ENCODE measurements at regions not wholly inside any gene's neighbourhood (a gene's known extent, or its start where the extent isn't known, plus 50 kb on each side); places are given as distances from the start of the nearest gene placed in this dataset.

DNA sequence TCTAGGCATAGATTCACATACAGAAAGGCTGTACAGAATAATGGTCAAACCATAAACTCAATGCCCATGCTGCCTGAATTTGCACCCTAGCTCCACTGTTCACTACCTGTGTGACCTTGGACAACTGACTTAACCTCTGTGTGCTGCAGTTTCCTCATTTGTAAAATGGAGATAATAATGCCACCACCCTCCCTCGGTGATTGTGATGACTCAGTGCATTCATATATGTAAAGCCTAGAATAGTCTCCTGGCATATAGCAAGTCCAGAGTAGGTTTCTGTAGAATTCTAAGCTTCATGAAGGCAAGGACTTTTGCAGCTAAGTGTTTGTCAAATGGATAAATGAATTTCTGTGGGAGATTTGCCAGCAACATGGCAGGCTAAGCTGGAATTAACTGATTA, 297.8 kb upstream of the NR4A3 start:
- no peaks in the 10 kb centered on the region for H3K79me2 ChIP-seq (ENCODE audit: insufficient read depth)
- no peaks in the 10 kb centered on the region for H3K36me3 ChIP-seq (replicated peaks in 1 of 2; ENCODE audit: control insufficient read depth in 1 of 2, insufficient read depth in 2 of 2, low read length in 1 of 2)
- ChIA-PET POLR2A (interaction anchor here (1.1 kb wide), 1 partner anchor 34 kb away, joined by 3 read pairs; no protein-coding TSS in a partner anchor), CTCF (no interaction called here)
- peaks cover 7% of the 10 kb centered on the region; the same call in 1 of the 2 replicates for H3K9me3 ChIP-seq
- H3K9me2 ChIP-seq, result no peaks in the 10 kb centered on the region
- 87% methylated on average over 1 of the region's 1 CpG for WGBS (ENCODE audit: low lambda C conversion rate)
- H3K4me3 ChIP-seq (ENCODE audit: low read depth in 2 of 2, low read length in 1 of 2), result no peak overlapping the region
- no peaks in the 10 kb centered on the region for H3F3A ChIP-seq (replicated peaks; ENCODE audit: insufficient read depth)
- H3K27me3 ChIP-seq (ENCODE audit: insufficient read depth), result no peaks in the 10 kb centered on the region
- H3K4me1 ChIP-seq (ENCODE audit: control insufficient read depth in 1 of 2, insufficient read depth in 2 of 2, low read depth in 1 of 2, low read length in 1 of 2), result no peaks in the 10 kb centered on the region
- H3K4me2 ChIP-seq, result no peak overlapping the region
- no peak overlapping the region for H2AFZ ChIP-seq (ENCODE audit: low read depth)
- no peaks in the 10 kb centered on the region for H4K20me1 ChIP-seq (ENCODE audit: insufficient read depth)
- DNase-seq, result no peak
- TF ChIP-seq FOXM1 (IDR thresholded peaks at IDR 0.05; ENCODE audit: low read depth) (no peak), NFIC (IDR thresholded peaks at IDR 0.05; ENCODE audit: borderline replicate concordance) (no peak), MXI1 (IDR thresholded peaks at IDR 0.05; ENCODE audit: low read depth, low read length) (no peak), TAF1 (IDR thresholded peaks at IDR 0.05; ENCODE audit: borderline replicate concordance, low read depth, low read length) (no peak), TCF12 (IDR thresholded peaks at IDR 0.05) (no peak), GABPA (IDR thresholded peaks at IDR 0.05; ENCODE audit: low read depth) (no peak), FOXJ3 (CRISPR knock-in tag; IDR thresholded peaks at IDR 0.05) (no peak)
- TF ChIP-seq, protein P1, sequence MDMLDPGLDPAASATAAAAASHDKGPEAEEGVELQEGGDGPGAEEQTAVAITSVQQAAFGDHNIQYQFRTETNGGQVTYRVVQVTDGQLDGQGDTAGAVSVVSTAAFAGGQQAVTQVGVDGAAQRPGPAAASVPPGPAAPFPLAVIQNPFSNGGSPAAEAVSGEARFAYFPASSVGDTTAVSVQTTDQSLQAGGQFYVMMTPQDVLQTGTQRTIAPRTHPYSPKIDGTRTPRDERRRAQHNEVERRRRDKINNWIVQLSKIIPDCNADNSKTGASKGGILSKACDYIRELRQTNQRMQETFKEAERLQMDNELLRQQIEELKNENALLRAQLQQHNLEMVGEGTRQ (IDR thresholded peaks at IDR 0.05; ENCODE audit: borderline replicate concordance, low read depth, low read length), result no peak
- TF ChIP-seq, protein P2, sequence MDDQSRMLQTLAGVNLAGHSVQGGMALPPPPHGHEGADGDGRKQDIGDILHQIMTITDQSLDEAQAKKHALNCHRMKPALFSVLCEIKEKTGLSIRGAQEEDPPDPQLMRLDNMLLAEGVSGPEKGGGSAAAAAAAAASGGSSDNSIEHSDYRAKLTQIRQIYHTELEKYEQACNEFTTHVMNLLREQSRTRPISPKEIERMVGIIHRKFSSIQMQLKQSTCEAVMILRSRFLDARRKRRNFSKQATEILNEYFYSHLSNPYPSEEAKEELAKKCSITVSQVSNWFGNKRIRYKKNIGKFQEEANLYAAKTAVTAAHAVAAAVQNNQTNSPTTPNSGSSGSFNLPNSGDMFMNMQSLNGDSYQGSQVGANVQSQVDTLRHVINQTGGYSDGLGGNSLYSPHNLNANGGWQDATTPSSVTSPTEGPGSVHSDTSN (IDR thresholded peaks at IDR 0.05), result no peak
- no peak overlapping the region for H3K9ac ChIP-seq
- no peak overlapping the region for H3K27ac ChIP-seq (ENCODE audit: low read depth in 2 of 2, low read length in 1 of 2)

- Histone ChIP-seq H4K20me1 (ENCODE audit: insufficient read depth) (no peaks in the 10 kb centered on the region), H3F3A (replicated peaks; ENCODE audit: insufficient read depth) (no peaks in the 10 kb centered on the region), H3K9ac (no peak overlapping the region), H2AFZ (ENCODE audit: low read depth) (no peak overlapping the region), H3K4me1 (ENCODE audit: control insufficient read depth in 1 of 2, insufficient read depth in 2 of 2, low read depth in 1 of 2, low read length in 1 of 2) (no peaks in the 10 kb centered on the region), H3K9me3 (peaks cover 7% of the 10 kb centered on the region; the same call in 1 of the 2 replicates), H3K9me2 (no peaks in the 10 kb centered on the region), H3K79me2 (ENCODE audit: insufficient read depth) (no peaks in the 10 kb centered on the region), H3K27ac (ENCODE audit: low read depth in 2 of 2, low read length in 1 of 2) (no peak overlapping the region), H3K4me2 (no peak overlapping the region), H3K27me3 (ENCODE audit: insufficient read depth) (no peaks in the 10 kb centered on the region), H3K36me3 (replicated peaks in 1 of 2; ENCODE audit: control insufficient read depth in 1 of 2, insufficient read depth in 2 of 2, low read length in 1 of 2) (no peaks in the 10 kb centered on the region), H3K4me3 (ENCODE audit: low read depth in 2 of 2, low read length in 1 of 2) (no peak overlapping the region)
- POLR2A ChIA-PET, result no interaction called here
- WGBS (ENCODE audit: low lambda C conversion rate), result 59% methylated on average over 5 of the region's 5 CpGs
- no peak for DNase-seq
- TF ChIP-seq, protein P3, sequence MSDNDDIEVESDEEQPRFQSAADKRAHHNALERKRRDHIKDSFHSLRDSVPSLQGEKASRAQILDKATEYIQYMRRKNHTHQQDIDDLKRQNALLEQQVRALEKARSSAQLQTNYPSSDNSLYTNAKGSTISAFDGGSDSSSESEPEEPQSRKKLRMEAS (IDR thresholded peaks at IDR 0.05; ENCODE audit: low read depth), result no peak
- TF ChIP-seq FOXJ3 (CRISPR knock-in tag; IDR thresholded peaks at IDR 0.05) (no peak), JUND (IDR thresholded peaks at IDR 0.05) (no peak), EP300 (IDR thresholded peaks at IDR 0.05; ENCODE audit: borderline replicate concordance in 1 of 2, low read depth in 1 of 2, low read length in 1 of 2) (no peak), RAD21 (IDR thresholded peaks at IDR 0.05; ENCODE audit: low read length) (no peak), FOXM1 (IDR thresholded peaks at IDR 0.05; ENCODE audit: low read depth) (no peak), MXI1 (IDR thresholded peaks at IDR 0.05; ENCODE audit: low read depth, low read length) (no peak), GATA2 (CRISPR knock-in tag; IDR thresholded peaks at IDR 0.05) (no peak), ELF1 (IDR thresholded peaks at IDR 0.05) (no peak)
- TF ChIP-seq, protein P4, sequence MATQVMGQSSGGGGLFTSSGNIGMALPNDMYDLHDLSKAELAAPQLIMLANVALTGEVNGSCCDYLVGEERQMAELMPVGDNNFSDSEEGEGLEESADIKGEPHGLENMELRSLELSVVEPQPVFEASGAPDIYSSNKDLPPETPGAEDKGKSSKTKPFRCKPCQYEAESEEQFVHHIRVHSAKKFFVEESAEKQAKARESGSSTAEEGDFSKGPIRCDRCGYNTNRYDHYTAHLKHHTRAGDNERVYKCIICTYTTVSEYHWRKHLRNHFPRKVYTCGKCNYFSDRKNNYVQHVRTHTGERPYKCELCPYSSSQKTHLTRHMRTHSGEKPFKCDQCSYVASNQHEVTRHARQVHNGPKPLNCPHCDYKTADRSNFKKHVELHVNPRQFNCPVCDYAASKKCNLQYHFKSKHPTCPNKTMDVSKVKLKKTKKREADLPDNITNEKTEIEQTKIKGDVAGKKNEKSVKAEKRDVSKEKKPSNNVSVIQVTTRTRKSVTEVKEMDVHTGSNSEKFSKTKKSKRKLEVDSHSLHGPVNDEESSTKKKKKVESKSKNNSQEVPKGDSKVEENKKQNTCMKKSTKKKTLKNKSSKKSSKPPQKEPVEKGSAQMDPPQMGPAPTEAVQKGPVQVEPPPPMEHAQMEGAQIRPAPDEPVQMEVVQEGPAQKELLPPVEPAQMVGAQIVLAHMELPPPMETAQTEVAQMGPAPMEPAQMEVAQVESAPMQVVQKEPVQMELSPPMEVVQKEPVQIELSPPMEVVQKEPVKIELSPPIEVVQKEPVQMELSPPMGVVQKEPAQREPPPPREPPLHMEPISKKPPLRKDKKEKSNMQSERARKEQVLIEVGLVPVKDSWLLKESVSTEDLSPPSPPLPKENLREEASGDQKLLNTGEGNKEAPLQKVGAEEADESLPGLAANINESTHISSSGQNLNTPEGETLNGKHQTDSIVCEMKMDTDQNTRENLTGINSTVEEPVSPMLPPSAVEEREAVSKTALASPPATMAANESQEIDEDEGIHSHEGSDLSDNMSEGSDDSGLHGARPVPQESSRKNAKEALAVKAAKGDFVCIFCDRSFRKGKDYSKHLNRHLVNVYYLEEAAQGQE (IDR thresholded peaks at IDR 0.05; ENCODE audit: low read depth, low read length), result no peak
- CTCF ChIA-PET, result interaction anchor here (1.7 kb wide), 1 partner anchor 12 kb away, joined by 5 read pairs; no protein-coding TSS in a partner anchor
Observed at GRCh38 chr9:99531313-99531712, 290.4 kb upstream of the NR4A3 start.
